GF-D8 (cell line): ENCODE measurements at regions not wholly inside any gene's neighbourhood (a gene's known extent, or its start where the extent isn't known, plus 50 kb on each side); places are given as distances from the start of the nearest gene placed in this dataset.
"Not testable (repeated sequence)": the region's sequence is repeated elsewhere in the genome, so short reads cannot be mapped to it uniquely, and the experiment has no call there.

Experiments
- DNase-seq: peaks from one replicate; lab custom pipeline; 2025; lab: John Stamatoyannopoulos, UW

DNA sequence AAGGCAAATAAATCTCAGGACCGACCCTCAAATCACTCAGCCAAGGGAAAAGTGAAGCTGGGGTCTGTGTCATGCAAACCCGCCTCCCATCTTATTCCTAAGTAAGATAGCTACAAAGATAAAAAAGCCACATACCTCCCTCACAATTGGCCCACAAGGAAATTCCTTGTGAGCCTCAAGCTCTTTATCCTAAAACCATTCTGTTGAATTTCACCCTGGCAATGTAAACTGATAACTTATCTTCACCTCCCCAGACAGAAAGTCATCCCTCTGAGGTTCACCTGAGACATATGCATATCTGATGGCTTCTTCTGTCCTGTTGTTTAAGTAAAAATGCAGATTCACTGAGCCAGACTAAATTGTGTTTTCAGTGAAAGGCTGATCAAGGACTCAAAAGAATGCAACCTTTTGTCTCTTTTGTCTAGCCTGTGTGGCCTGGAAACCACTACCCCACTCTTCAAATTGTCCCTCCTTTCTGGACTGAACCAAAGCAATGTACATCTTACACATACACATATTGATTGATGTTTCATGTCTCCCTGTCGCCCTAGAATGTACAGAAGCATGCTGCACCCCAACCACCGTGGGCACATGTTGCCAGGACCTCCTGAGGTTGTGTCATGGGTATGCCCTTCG lies 91.3 kb downstream of the MFAP3L start:
- no peak for DNase-seq

DNA sequence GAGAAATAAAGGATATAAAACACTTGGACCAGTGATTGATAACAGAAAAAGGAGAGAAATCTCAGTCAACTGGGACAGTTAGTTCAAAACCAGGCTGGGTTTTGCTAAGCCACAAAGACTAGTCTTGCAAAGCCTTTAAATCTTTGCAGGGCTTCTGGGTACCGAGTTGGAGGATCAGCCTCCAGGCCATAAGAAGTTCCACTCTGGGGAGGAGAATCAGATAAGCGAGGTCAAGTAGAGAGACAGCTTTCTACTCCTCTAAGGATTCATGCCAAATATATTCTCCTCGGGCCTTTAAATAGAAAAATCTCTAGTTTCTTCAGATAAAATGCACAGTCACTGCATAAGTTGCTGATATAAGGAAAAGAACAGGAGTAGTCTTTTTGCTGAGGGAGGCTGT lies 92.7 kb downstream of the MFAP3L start:
- no peak for DNase-seq

DNA sequence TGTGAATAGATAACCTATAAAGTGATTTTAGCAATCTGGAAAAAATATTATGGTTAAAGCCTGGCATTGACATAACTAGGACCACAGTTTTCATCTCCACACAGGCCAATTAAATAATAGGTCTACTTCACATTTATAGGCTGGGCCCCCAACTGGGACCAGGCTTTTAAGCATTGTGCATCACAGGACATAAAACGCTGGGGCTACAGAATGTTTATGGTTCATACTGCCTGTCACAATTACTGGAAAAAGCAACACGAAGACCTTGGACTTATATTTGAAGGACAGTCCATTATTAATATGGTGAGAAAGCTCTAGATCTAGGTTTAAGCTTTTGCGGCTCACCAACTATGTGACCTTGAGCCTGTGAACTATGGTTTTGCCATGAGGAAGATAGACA lies 94.2 kb downstream of the MFAP3L start:
- no peak for DNase-seq

DNA sequence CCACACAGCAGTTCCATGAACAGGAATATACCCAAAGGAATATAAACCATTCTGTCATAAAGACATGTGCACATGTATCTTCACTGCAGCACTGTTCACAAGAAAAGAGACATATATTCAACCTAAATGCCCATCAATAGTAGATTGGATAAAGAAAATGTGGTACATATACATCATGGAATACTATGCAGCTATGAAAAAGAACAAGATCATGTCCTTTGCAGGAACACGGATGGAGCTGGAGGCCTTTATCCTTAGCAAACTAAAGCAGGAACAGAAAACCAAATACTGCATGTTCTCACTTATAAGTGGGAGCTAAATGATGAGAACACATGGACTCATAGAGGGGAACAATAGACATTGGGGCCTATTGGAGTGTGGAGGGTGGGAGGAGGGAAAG lies 95.4 kb downstream of the MFAP3L start:
- DNase-seq = not testable (repeated sequence)

DNA sequence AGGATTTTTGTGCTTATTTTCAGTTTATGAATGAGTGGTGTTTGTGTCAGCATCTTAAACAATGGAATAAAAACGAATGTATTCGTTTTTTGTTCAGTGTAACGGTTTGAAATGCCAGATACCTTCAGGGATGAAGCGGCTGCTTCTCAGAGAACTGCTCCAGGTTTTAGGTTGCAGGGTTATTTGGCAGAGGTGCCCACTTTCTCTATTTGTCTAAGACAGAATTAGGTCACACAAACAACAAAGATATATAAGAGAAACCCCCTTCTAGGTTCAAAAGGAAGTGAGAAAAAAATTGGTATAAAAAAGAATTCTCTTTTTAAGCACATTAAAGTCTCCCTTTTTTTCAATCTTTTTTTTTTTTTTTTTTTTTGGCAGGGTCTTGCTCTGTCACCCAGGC lies 98.9 kb downstream of the MFAP3L start:
- no peak for DNase-seq

DNA sequence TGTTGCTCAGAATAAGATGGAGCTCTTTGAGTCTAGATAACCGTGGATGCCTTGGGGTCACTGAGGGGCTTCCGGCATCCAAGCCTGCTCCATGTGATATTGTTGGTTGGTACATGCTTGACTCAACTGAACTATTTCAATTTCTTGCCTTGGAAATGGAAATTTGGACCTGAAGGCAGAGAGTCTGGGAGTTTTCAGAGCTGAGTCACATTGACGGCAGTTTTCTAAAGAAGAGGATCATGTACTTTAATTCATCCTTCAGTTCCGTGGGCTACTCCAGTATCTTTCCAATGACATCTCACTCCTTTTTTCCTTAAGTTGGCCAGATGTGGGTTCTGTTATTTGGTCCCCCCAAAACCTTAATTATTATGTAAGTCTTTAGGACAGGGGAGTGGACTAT lies 100.5 kb downstream of the MFAP3L start:
- DNase-seq = no peak

DNA sequence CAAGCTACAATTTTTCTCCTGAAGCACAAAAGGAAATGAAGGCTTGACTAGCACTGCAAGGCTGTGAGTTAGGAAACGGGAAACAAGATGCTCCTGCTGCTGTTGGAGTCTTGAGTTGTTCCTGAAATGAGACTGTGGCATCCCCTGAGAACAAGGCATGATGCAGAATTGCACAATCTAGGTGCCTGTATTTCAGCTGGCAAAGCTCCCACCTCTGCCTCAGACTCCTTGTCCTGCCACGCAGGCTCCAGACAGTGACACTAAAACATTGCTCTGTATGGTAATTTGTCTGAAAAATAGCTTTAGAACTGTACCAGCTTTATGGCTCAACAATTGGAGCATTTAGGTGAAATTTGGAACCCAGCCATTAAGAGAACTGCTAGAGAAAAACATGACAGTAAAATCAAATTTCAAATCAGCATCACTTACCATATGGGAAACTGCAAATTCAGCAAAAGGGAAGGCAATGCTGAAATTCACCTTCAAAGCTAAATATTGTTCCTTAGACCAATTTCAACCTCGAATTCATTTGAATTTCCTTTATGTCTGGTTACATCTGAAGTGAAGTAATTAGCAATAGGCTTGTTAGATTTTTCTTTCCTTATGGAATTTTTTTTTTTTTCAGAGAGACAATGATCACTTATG lies 103.4 kb downstream of the MFAP3L start:
- DNase-seq = no peak

DNA sequence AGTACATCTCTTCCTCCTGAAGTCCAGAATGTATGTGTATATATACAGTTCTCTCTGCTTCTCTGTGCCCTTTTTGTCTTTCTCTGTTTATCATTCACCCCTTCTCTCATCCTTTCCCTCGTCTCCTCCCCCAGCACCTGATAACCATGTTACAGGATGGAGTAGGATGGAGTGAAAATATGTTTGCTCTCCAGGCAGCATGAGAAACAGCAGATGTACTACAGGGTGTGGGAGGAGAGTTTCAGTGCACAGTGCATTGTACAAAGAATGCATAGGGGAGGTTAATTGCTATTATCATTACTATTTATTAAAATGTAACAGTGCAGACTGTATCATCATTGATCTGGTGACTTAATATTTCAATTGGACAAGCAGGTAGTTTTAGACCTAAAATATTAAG lies 104.5 kb downstream of the MFAP3L start:
- DNase-seq = no peak

DNA sequence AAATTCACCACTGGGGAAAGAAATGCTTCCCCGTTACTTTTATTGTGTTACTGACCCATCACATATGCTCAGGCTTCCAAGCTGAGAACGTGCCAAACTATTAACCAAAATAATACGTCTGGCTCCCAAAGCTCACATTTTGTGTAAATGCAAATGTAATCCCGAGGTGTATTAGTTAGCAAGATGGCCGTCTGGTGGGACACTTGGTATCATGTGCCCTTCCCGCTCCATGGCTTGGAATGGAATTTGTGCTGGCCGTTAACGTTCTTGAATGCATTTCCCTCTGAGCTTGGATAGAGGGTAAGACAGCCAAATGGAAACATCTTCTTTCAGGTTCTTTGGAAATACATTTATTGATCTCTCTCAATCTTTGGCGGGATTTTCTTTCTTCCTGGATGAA lies 105.0 kb downstream of the MFAP3L start:
- no peak for DNase-seq

DNA sequence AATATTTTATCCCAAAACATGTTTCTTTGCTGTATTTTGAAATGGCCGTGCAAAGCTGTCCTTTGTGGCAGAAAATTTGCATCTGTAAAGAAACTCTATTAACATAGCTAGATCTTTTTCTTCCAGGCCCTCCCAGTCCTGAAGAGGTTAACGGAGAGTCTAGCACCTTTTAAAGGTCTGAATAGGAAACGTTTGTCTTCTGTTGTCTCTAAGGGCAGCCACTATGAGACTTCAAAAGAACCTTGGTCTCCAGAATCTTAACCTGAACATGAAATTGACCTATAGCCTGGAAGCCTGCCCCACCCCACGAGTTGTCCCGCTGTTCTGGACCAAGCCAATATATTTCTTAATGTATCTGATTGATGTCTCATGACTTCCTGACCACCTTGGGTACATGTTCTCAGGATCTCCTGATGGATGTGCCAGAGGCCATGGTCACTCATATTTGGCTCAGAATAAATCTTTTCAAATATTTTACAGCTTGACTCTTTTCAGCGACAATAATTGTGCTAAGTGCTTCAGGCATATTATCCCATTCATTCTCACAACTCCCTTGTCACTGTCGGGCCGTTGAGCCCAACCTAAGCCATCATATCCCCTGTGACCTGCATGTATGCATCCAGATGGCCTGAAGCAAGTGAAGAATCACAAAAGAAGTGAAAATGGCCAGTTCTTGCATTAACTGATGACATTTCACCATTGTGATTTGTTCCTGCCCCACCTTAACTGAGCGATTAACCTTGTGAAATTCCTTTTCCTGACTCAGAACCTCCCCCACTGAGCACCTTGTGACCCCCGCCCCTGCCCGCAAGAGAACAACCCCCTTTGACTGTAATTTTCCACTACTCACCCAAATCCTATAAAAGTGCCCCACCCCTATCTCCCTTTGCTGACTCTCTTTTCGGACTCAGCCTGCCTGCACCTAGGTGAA lies 106.7 kb downstream of the MFAP3L start:
- DNase-seq = not testable (repeated sequence)

DNA sequence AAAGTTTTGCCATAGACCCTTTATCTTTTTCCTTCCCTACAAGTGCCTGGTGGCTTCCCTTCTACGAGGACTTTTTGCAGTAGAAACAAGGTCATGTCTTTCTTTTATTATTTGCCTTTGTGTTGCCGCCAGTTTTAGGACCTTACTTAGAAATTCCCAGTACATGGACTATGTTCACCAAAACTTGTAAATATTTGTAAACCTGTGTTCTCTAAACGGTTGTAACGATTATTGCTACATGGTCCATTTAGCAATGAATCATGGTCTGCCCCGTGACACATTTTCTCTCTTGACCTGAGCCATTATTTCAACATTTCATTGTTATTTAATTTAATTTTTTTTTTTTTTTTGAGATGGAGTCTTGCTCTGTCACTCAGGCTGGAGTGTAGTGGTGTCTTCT lies 110.7 kb downstream of the MFAP3L start:
- DNase-seq = no peak

DNA sequence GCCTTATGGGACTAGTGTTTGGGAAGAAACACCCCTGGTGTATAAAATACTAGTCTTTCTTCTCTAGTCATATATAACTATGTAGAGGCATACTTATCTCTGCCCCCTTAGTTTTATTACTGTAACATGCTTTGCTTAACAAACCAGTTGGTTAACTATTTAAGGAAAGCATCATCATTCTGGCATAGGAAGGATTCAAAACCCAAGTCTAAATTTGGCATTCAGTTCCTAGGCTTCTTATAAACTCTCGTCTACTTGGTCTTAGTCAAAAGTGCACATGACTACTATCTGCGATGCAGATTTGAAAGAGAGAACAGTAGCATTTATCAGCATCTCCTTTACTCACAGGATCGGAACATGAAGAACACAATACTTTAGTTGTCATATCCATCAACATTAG lies 111.3 kb downstream of the MFAP3L start:
- DNase-seq = no peak

DNA sequence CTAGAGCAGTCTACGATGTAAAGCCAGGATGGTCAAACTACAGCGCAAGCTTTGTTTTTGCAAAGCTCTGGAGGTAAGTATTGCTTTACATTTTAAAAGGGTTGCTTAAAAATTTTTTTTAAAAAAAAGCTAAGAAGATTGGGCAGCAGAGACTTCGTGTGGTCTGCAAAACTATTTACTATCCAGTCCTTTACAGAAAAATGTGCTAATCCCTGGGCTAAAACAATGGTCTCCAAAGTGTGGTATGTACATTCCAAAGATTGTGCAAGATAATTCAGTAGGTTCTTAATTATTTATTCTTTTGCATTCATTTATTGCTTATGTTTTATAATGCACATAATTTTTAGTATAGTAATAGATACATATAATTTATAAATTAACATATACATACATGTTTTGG lies 113.2 kb downstream of the MFAP3L start:
- no peak for DNase-seq

DNA sequence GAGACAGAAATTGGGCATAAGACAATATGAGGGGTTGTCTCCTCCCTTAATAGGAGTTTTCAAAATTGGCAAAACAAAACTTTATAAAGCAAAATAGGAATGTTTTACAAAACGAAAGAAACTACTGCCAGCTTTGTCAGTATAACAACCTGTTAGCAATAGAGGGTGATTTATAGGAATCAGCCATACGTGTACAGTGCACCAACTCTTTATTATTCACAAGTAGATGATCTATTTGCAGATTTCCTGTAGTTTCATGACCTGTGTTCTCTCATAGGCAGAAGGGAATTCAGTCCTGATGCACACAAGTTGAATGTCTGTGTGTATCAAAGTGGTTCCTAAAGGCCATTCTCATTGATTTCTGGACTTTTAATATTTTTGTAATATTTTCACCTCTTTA lies 116.3 kb downstream of the MFAP3L start:
- no peak for DNase-seq

DNA sequence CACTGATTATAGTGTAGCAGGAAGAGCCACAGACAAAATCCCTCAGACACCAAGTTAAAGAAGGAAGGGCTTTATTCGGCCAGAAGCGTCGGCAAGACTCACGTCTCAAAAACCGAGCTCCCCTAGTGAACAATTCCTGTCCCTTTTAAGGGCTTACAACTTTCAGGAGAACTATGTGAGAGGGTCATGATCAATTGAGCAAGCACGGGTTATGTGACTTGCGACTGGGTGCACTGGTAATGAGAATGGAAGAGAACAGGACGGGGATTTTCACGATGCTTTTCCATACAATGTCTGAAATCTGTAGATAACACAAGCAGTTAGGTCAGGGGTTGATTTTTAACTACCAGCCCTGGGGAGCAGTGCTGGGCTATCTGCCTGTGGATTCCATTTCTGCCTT lies 116.7 kb downstream of the MFAP3L start:
- no peak for DNase-seq

DNA sequence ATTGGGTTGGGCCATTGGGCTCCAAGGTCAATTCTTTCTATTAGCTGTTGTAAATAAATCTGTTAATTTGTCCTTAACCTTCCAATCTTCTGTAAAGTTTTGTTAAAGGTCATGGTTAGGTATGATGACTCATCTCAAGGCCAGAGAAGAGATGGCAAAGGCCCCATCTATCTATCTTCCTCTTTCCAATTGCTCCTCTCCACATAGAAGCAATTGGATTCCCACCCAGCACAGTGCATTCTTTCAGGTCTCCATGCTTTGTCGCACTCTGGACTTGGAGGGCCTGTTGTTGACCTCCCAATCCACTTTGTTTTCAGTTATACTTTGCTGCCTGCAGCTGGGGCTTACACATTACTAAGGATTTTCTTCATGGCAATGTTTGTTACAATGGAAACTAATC lies 118.5 kb downstream of the MFAP3L start:
- no peak for DNase-seq

DNA sequence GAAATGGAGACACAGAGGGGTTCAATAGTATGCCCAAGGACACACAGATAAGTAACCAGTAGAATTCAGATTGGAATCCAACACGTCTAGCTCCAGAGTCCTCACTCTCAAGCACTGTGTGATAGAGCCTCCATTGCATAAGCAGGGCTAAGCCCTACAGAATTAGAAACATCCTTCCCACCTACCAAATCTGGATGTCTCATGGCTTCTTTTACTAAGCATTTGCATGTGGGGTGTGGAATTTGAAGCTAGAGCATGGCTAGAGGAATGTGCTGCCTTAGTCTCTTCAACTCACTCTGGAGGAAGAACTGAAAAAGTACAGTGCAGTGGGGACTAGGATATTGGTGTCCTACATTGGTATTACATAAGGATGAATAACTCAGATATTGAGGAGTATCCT lies 119.4 kb downstream of the MFAP3L start:
- no peak for DNase-seq

DNA sequence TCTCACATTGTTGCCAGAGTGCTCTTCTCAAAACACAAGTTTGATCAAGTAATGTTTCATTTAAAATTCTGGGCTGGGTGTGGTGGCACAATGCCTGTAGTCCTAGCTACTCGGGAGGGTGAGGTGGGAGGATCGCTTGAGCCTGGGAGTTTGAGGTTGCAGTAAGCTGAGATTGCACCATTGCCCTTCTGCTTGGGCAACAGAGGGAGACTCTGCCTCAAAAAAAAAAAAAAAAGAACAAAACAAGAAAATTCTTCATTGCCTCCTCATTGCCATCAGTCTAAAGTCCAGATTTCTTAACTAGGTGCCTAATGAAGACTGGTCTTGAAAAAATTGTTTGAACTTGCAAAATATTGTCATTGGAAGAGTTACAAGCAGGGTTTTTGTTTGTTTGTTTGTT lies 120.1 kb downstream of the MFAP3L start:
- DNase-seq = no peak

DNA sequence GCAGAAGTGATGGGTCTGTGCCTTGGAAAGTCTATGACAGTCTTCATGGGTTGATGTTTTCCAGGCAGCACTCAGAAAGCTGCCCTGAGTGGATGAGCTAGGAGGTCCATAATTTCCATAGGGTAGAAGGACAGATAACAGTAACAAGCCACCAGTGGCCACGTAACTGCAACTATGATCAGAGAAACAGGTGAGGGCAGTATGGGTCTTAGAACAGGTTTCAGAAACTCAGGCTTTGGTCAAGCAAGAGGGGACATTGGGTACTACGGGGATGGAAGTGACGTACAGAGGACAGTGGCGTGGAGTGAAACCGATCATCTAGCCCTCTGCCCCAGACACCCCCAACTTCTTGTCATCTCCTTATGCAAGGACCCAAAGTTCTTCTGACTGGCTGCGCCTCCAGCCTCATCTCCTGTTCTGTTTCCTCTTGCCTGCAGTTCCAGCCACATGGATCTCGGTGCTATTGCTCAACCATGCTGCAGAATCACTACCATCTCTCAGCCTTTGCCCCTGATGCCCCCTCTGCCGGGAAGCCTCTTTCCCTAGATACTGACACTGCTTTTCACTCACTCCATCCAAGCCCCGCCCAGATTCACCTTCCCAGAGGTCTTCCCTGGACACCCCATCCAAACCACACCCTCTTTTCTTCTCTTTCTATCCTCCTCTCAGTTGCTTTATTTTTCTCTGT lies 123.4 kb downstream of the MFAP3L start:
- no peak for DNase-seq

DNA sequence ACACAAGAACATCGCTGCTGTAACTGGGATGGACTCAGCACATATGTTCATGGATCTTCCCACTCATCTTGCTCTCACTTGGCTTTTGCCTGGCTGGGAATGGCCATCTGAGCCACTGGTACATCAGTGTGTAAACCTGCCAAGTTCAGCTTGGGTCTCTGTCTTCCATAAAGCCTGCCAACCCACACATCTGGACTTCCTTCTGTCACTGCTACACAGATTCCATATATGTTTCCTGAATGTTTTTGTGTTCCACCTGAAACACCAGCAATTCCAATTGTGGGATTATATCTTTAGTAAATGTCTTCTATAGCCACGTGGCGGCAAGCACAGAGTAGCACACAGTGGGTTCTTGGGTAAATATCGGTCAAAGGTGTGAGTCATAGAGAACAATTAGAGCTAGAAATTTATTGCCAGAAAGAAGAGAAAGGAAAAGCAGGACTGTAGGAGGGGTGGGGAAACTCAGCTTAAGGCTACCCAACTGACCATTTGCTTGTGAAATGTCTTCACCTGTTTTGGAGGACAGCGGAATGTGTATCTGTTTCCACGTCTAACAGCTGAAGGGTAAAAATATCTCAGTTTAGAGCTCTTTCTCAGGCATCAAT lies 125.9 kb downstream of the MFAP3L start:
- DNase-seq = no peak

DNA sequence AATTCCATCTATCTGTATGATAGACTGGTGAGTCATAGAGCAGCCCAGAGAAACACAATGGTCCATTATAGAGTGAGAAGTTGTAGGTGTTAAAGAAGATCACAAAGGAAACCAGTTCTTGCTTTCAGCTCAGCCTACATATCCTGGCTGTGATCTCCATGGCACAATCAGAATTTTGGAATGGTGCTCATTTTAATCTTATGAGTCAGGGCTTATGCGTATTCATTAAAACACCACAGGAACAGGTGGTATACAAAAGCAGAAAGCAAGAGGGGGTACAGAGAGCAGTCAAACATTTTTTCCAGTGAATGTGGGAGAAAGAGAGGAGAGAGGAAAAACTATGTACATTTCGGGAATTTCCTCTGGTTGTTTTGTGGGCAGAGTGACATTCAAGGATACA lies 126.9 kb downstream of the MFAP3L start:
- no peak for DNase-seq

DNA sequence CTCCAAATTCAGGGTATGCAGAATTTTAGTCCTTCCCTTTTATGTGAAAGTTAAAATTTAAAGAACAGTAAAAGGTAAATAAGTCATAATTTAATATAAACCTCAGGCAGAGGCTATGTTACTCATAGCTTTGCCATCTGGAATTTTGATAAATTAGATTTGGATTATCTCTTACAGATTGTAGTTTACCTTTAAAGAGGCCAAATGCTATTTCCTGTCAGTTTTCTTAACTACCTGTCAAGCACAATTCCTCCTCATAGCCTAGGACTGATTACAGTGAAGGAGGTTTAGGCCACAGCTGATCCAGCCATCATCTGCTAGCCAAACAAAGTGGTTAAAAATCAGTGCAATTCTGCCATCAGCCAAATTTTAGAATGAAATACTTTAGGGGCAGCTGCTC lies 128.1 kb downstream of the MFAP3L start:
- DNase-seq = no peak
